ENCODE measurements at regions not wholly inside any gene's neighbourhood (a gene's known extent, or its start where the extent isn't known, plus 50 kb on each side); places are given as distances from the start of the nearest gene placed in this dataset.
A peak's percentile ranks its signal among the peaks of the same experiment; 100 is the strongest.

DNA sequence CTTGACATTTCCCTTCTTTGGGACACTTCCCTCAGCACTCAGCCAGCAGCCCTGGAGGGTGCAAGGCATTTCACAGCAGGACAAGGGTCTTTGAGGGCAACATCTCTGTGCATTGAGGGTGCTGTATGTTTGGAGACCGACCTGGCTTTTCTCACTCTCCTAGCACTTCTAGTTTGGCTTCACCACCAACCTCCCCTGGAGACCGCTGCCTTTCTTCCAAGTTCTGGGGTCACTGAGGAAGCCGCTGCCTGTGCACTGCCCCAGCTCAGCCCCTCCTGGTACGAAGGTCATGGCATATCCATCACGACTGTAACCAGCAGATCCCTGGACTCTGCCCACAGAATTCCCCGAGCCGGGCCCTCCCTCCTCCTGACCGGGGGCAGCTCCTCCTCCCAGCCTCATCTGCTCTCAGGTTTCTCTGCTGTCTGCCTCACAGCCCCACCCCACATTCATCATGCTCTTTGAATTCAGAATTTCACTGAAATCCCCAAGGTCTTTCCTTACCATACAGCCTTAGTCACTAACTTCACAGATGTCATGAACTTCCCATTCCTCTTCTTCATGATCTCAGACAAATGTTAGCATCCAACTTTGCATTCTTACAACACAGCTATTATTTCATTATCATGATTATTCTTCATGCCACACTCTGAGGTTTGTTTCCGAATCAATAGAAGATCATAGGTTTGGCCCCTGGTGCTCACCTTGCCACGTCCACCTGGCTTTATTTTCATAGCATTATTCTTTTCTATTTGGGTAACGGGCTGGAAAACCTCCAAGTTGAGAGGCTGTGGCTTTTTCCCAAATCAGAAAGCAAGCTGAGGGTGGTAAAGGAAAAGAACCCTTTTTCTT, 113.0 kb upstream of the COPS8 start:
- Histone ChIP-seq H3K23ac (ENCODE audit: low read length) (no peak overlapping the region), H3K4me3 (ENCODE audit: low read depth, low read length) (no peak overlapping the region)

DNA sequence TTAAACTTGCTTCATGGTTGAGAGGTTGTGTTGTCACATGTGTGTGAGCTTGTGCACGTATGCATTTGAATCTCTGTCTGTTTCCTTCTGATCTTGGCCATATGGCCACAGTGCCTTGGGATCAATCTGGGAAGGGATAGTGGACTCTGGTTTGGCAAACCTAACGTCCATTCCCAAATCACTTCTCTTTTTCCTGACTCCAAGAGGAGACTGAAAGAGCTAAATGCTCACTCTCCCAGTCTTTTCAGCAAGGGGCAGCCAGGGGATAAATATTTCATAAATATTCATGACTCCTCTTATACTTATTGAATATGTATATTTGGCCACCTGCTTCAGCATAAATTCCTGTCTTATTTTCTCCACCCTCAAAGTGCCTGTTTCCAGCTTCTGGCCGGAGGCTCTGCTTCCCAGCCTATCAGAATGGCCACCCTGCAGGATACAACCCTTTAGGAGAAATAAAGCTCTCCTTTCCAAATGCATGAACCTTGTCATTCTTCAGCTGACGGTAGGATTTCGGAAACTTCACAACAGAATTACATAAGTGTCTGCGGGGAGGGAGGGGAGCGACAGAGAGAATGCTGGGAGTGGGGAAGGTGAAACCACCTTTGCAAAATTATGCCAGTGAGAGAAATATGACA, 112.2 kb upstream of the COPS8 start:
- Histone ChIP-seq H2AFZ (ENCODE audit: insufficient read depth, low read length, poor library complexity) (no peak overlapping the region), H3K4ac (ENCODE audit: low read depth, low read length) (no peak overlapping the region), H3K18ac (ENCODE audit: low read length) (no peak overlapping the region), H3K23ac (ENCODE audit: low read length) (no peak overlapping the region), H3K4me2 (ENCODE audit: low read length) (no peak overlapping the region), H3K4me1 (ENCODE audit: control insufficient read depth in 1 of 2, insufficient read depth in 2 of 2, low read length in 2 of 2) (peaks cover 15 to 16% of the 10 kb centered on the region in 2 experiments), H2BK5ac (ENCODE audit: low read depth, low read length, poor library complexity) (no peak overlapping the region), H3K36me3 (ENCODE audit: control insufficient read depth in 1 of 2, insufficient read depth in 2 of 2, low read length in 2 of 2) (no peaks in the 10 kb centered on the region), H4K91ac (ENCODE audit: low read depth, low read length) (no peak overlapping the region), H3K9ac (ENCODE audit: low read length) (no peak overlapping the region), H3K4me3 (ENCODE audit: low read depth, low read length) (no peak overlapping the region), H2AK5ac (ENCODE audit: low read length) (no peak overlapping the region), H3K79me1 (ENCODE audit: low read length) (peaks cover 6% of the 10 kb centered on the region), H4K8ac (ENCODE audit: low read depth, low read length) (no peak overlapping the region), H2BK12ac (ENCODE audit: low read length) (no peak overlapping the region), H3K27me3 (ENCODE audit: insufficient read depth, low read length) (no peaks in the 10 kb centered on the region), H3K14ac (ENCODE audit: low read length) (no peak overlapping the region), H3K79me2 (ENCODE audit: control insufficient read depth, insufficient read depth, low read length, poor library complexity) (no peaks in the 10 kb centered on the region), H2BK120ac (ENCODE audit: insufficient read depth, low read length, poor library complexity) (no peak overlapping the region), H3K9me3 (ENCODE audit: insufficient read depth, low read depth, low read length) (no peaks in the 10 kb centered on the region), H3K27ac (ENCODE audit: low read depth, low read length) (no peak overlapping the region), H4K12ac (ENCODE audit: low read depth, low read length) (no peak overlapping the region)
- no peak for DNase-seq
- WGBS (ENCODE audit: extremely low coverage, insufficient coverage, insufficient read length), result no CpG with 5 or more reads among the region's 7 CpGs

More for the DNA sequence above, 113.0 kb upstream of the COPS8 start:
- DNase-seq, result peak; percentile 22 to 40
- H3K4me1 ChIP-seq (ENCODE audit: control insufficient read depth in 1 of 2, insufficient read depth in 2 of 2, low read length in 2 of 2), result peaks cover 15 to 21% of the 10 kb centered on the region in 2 experiments
- no peak overlapping the region for H2BK5ac ChIP-seq (ENCODE audit: low read depth, low read length, poor library complexity)
- peak overlapping the region; percentile 30 for H3K18ac ChIP-seq (ENCODE audit: low read length)
- no peak overlapping the region for H3K9ac ChIP-seq (ENCODE audit: low read length)
- H4K12ac ChIP-seq (ENCODE audit: low read depth, low read length), result no peak overlapping the region
- no peaks in the 10 kb centered on the region for H3K27me3 ChIP-seq (ENCODE audit: insufficient read depth, low read length)
- peaks cover 8% of the 10 kb centered on the region for H3K79me1 ChIP-seq (ENCODE audit: low read length)
- H3K79me2 ChIP-seq (ENCODE audit: control insufficient read depth, insufficient read depth, low read length, poor library complexity), result no peaks in the 10 kb centered on the region
- H3K4me2 ChIP-seq (ENCODE audit: low read length), result no peak overlapping the region
- no CpG with 5 or more reads among the region's 11 CpGs for WGBS (ENCODE audit: extremely low coverage, insufficient coverage, insufficient read length)
- H2AK5ac ChIP-seq (ENCODE audit: low read length), result no peak overlapping the region
- peak overlapping the region; percentile 17 for H3K14ac ChIP-seq (ENCODE audit: low read length)
- H4K91ac ChIP-seq (ENCODE audit: low read depth, low read length), result no peak overlapping the region
- no peak overlapping the region for H2AFZ ChIP-seq (ENCODE audit: insufficient read depth, low read length, poor library complexity)
- H3K9me3 ChIP-seq (ENCODE audit: insufficient read depth, low read depth, low read length), result no peaks in the 10 kb centered on the region
- H2BK12ac ChIP-seq (ENCODE audit: low read length), result peak overlapping the region; percentile 21
- H3K4ac ChIP-seq (ENCODE audit: low read depth, low read length), result no peak overlapping the region
- H3K27ac ChIP-seq (ENCODE audit: low read depth, low read length), result no peak overlapping the region
- H3K36me3 ChIP-seq (ENCODE audit: control insufficient read depth in 1 of 2, insufficient read depth in 2 of 2, low read length in 2 of 2), result no peaks in the 10 kb centered on the region
- peak overlapping the region; percentile 30 for H2BK120ac ChIP-seq (ENCODE audit: insufficient read depth, low read length, poor library complexity)
- no peak overlapping the region for H4K8ac ChIP-seq (ENCODE audit: low read depth, low read length)

DNA sequence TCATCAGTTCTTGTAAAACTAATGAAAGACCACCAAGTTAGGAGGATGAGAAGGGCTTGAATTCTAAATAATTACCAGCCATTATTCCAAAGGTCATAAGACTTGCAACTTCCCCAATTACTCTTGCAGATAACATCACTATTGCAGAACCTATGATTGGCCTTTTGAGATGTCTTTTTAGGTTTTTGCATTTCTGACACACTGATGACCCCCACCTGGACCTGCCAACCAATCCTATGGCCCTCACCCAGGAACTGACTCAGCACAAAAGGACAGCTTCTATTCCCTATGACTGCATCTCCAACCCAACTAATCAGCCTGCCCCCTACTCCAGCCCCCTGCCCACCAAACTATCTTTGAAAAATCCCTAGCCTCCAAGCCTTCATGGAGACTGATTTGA, 111.5 kb upstream of the COPS8 start:
- Histone ChIP-seq H3K79me1 (ENCODE audit: low read length) (peaks cover 6% of the 10 kb centered on the region), H2AFZ (ENCODE audit: insufficient read depth, low read length, poor library complexity) (no peak overlapping the region), H3K79me2 (ENCODE audit: control insufficient read depth, insufficient read depth, low read length, poor library complexity) (no peaks in the 10 kb centered on the region), H3K4ac (ENCODE audit: low read depth, low read length) (no peak overlapping the region), H2BK120ac (ENCODE audit: insufficient read depth, low read length, poor library complexity) (no peak overlapping the region), H3K9ac (ENCODE audit: low read length) (no peak overlapping the region), H3K18ac (ENCODE audit: low read length) (no peak overlapping the region), H4K12ac (ENCODE audit: low read depth, low read length) (no peak overlapping the region), H3K14ac (ENCODE audit: low read length) (no peak overlapping the region), H2BK12ac (ENCODE audit: low read length) (no peak overlapping the region), H2BK5ac (ENCODE audit: low read depth, low read length, poor library complexity) (no peak overlapping the region), H3K9me3 (ENCODE audit: insufficient read depth, low read depth, low read length) (no peaks in the 10 kb centered on the region), H3K36me3 (ENCODE audit: control insufficient read depth in 1 of 2, insufficient read depth in 2 of 2, low read length in 2 of 2) (no peaks in the 10 kb centered on the region), H3K27me3 (ENCODE audit: insufficient read depth, low read length) (no peaks in the 10 kb centered on the region), H3K27ac (ENCODE audit: low read depth, low read length) (no peak overlapping the region), H2AK5ac (ENCODE audit: low read length) (no peak overlapping the region), H3K4me3 (ENCODE audit: low read depth, low read length) (no peak overlapping the region), H3K23ac (ENCODE audit: low read length) (no peak overlapping the region), H3K4me1 (ENCODE audit: control insufficient read depth in 1 of 2, insufficient read depth in 2 of 2, low read length in 2 of 2) (peaks cover 14% of the 10 kb centered on the region in 2 experiments), H4K91ac (ENCODE audit: low read depth, low read length) (no peak overlapping the region), H3K4me2 (ENCODE audit: low read length) (no peak overlapping the region), H4K8ac (ENCODE audit: low read depth, low read length) (no peak overlapping the region)
- DNase-seq, result no peak

DNA sequence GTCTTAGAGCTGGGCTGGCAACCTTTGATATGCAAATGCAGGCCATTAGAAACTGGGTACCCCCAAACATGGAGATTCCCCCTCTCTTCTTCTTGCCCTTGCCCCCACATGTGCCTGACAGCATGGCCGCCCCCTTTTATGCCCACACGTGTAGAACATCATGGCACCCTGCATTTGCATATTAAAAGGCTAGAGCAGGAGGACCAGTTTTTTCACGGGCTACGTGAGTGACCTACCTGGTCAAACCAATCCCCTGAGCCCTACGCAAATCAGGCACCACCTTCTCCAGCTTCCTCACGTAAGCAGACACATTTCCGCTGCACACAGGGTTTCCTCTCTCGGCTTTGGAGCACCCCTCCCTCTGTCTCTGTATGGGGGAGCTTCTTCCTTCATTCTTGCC, 110.9 kb upstream of the COPS8 start:
- Histone ChIP-seq H2BK12ac (ENCODE audit: low read length) (no peak overlapping the region), H4K91ac (ENCODE audit: low read depth, low read length) (no peak overlapping the region), H3K79me2 (ENCODE audit: control insufficient read depth, insufficient read depth, low read length, poor library complexity) (no peaks in the 10 kb centered on the region), H2BK5ac (ENCODE audit: low read depth, low read length, poor library complexity) (no peak overlapping the region), H3K9ac (ENCODE audit: low read length) (no peak overlapping the region), H3K79me1 (ENCODE audit: low read length) (peaks cover 2% of the 10 kb centered on the region), H3K4me3 (ENCODE audit: low read depth, low read length) (no peak overlapping the region), H4K8ac (ENCODE audit: low read depth, low read length) (no peak overlapping the region), H3K36me3 (ENCODE audit: control insufficient read depth in 1 of 2, insufficient read depth in 2 of 2, low read length in 2 of 2) (no peaks in the 10 kb centered on the region), H3K4ac (ENCODE audit: low read depth, low read length) (no peak overlapping the region), H2AFZ (ENCODE audit: insufficient read depth, low read length, poor library complexity) (no peak overlapping the region), H3K18ac (ENCODE audit: low read length) (no peak overlapping the region), H3K27ac (ENCODE audit: low read depth, low read length) (no peak overlapping the region), H3K23ac (ENCODE audit: low read length) (no peak overlapping the region), H3K4me1 (ENCODE audit: control insufficient read depth in 1 of 2, insufficient read depth in 2 of 2, low read length in 2 of 2) (peaks cover 10 to 11% of the 10 kb centered on the region in 2 experiments), H3K14ac (ENCODE audit: low read length) (no peak overlapping the region), H3K9me3 (ENCODE audit: insufficient read depth, low read depth, low read length) (no peaks in the 10 kb centered on the region), H3K4me2 (ENCODE audit: low read length) (no peak overlapping the region), H2AK5ac (ENCODE audit: low read length) (no peak overlapping the region), H3K27me3 (ENCODE audit: insufficient read depth, low read length) (no peaks in the 10 kb centered on the region), H4K12ac (ENCODE audit: low read depth, low read length) (no peak overlapping the region), H2BK120ac (ENCODE audit: insufficient read depth, low read length, poor library complexity) (no peak overlapping the region)
- no peak for DNase-seq
- WGBS (ENCODE audit: extremely low coverage, insufficient coverage, insufficient read length), result no CpG with 5 or more reads among the region's 8 CpGs
